Endothelial cell of umbilical vein (primary cell): ENCODE measurements at regions not wholly inside any gene's neighbourhood (a gene's known extent, or its start where the extent isn't known, plus 50 kb on each side); places are given as distances from the start of the nearest gene placed in this dataset.

ENCODE experiments used
- BruUV-seq: library from RNA; stranded (reverse); fragments of 400-500 nt; replicated peaks from 2 replicates; lab custom pipeline; 2021; lab: Mats Ljungman, UMichigan
- CTCF ChIA-PET: fragments of 300-600, 350-600 bp; sonication (Branson Sonifier 250); formaldehyde crosslinking; loops from one replicate; lab custom pipeline; 2021; ENCODE audit warnings: antibody characterized with exemption, inconsistent platforms; lab: Charles Lee
- POLR2A ChIA-PET: fragments of 300-600, 350-600 bp; sonication (Branson Sonifier 250); formaldehyde crosslinking; loops from one replicate; lab custom pipeline; 2021; ENCODE audit warnings: antibody characterized with exemption, inconsistent platforms; lab: Charles Lee
- DNase-seq: peaks from one replicate; pipeline ENCODE4 v3.0.0-alpha.2; 2011; ENCODE audit warnings: low read depth, low spot score
- FAIRE-seq: peaks from 2 replicates; lab custom pipeline; 2011; peaks lifted over from hg19 to GRCh38; lab: Jason Lieb, UNC
- H2AFZ ChIP-seq: 2 replicates; pipeline ENCODE4 v1.6.0; 2012; ENCODE audit warnings: low read depth, low read length, control low read depth, inconsistent platforms
- H3K27ac ChIP-seq: 2 replicates; pipeline ENCODE4 v1.5.1; 2011; ENCODE audit warnings: low read depth, mild to moderate bottlenecking, control low read depth, low read length, moderate library complexity; ENCODE audit not compliant: insufficient read depth
- H3K27me3 ChIP-seq, 2 experiments: 2 replicates each; pipeline versions ENCODE4 v1.6.0 to v1.6.1; 2011; ENCODE audit warnings: low read length in 2 of 2, mixed read lengths in 1 of 2; ENCODE audit not compliant: control insufficient read depth in 2 of 2, insufficient read depth in 2 of 2
- H3K36me3 ChIP-seq, 2 experiments: 2 replicates in 1 of 2; 3 replicates in 1 of 2; pipeline ENCODE4 v1.5.1; 2011; ENCODE audit warnings: low read length in 2 of 2, mild to moderate bottlenecking in 1 of 2, moderate library complexity in 1 of 2; ENCODE audit not compliant: control insufficient read depth in 2 of 2, insufficient read depth in 2 of 2; ENCODE audit errors: extremely low read depth in 1 of 2
- H3K4me1 ChIP-seq: 3 replicates; pipeline ENCODE4 v1.5.1; 2011; ENCODE audit warnings: mild to moderate bottlenecking, low read length; ENCODE audit not compliant: control insufficient read depth, insufficient read depth; ENCODE audit errors: extremely low read depth
- H3K4me2 ChIP-seq: 2 replicates; pipeline ENCODE4 v1.6.1; 2011; ENCODE audit warnings: low read length, control low read depth, mixed read lengths; ENCODE audit not compliant: insufficient read depth
- H3K4me3 ChIP-seq, 3 experiments: fragments of 200-600 bp in 1 of 3; sonication (generic), shearing (Covaris generic) in 1 of 3; replicated peaks in 1 of 3; 2 replicates each; pipeline ENCODE4 v1.5.1; 2011 to 2016; ENCODE audit warnings: control low read depth in 3 of 3, low read length in 3 of 3, mild to moderate bottlenecking in 2 of 3, inconsistent platforms in 1 of 3, low read depth in 1 of 3, moderate library complexity in 1 of 3; ENCODE audit not compliant: insufficient read depth in 1 of 3
- H3K79me2 ChIP-seq: 2 replicates; pipeline ENCODE4 v1.6.0; 2012; ENCODE audit warnings: low read length, inconsistent platforms; ENCODE audit not compliant: control insufficient read depth, insufficient read depth
- H3K9ac ChIP-seq: replicated peaks from 2 replicates; pipeline ENCODE3; 2011; ENCODE audit warnings: low read length, control low read depth; ENCODE audit not compliant: insufficient read depth; ENCODE audit errors: extremely low read depth
- H3K9me1 ChIP-seq: replicated peaks from 3 replicates; pipeline ENCODE4 v1.6.0; 2011; ENCODE audit warnings: mild to moderate bottlenecking, low read length; ENCODE audit not compliant: control insufficient read depth, insufficient read depth; ENCODE audit errors: extremely low read depth
- H3K9me3 ChIP-seq: replicated peaks from 2 replicates; pipeline ENCODE4 v1.5.1; 2012; ENCODE audit warnings: low read length, inconsistent platforms; ENCODE audit not compliant: control insufficient read depth, insufficient read depth
- H4K20me1 ChIP-seq: replicated peaks from 2 replicates; pipeline ENCODE3; 2011; ENCODE audit warnings: mild to moderate bottlenecking, low read length; ENCODE audit not compliant: control insufficient read depth, insufficient read depth; ENCODE audit errors: extremely low read depth
- EZH2 ChIP-seq: IDR thresholded peaks from 2 replicates; pipeline ENCODE4 v1.6.1; 2012; ENCODE audit warnings: borderline replicate concordance, low read depth, mild to moderate bottlenecking, moderate library complexity, low read length, inconsistent platforms; ENCODE audit not compliant: severe bottlenecking
- FOS ChIP-seq: IDR thresholded peaks from 2 replicates; pipeline ENCODE4 v1.6.1; 2011; ENCODE audit warnings: mild to moderate bottlenecking, low read length, moderate library complexity, borderline replicate concordance; ENCODE audit not compliant: insufficient read depth
- GATA2 ChIP-seq: IDR thresholded peaks from 2 replicates; pipeline ENCODE4 v1.7.0; 2011; ENCODE audit warnings: low read depth, mild to moderate bottlenecking, moderate library complexity, mixed read lengths, low read length; ENCODE audit not compliant: insufficient read length, insufficient read depth
- JUN ChIP-seq: IDR thresholded peaks from 2 replicates; pipeline ENCODE4 v1.6.1; 2011; ENCODE audit warnings: borderline replicate concordance, low read depth; ENCODE audit not compliant: insufficient read length, insufficient read depth
- MYC ChIP-seq: IDR thresholded peaks from one replicate; pipeline ENCODE4 v1.6.1; 2011; ENCODE audit warnings: mild to moderate bottlenecking, low read depth, low read length
- POLR2A ChIP-seq: IDR thresholded peaks from 2 replicates; pipeline ENCODE4 v1.6.1; 2012; ENCODE audit warnings: low read depth, mild to moderate bottlenecking, control low read depth, low read length
- POLR2AphosphoS5 ChIP-seq: IDR thresholded peaks from 2 replicates; pipeline ENCODE4 v1.6.1; 2012; ENCODE audit warnings: low read depth, mild to moderate bottlenecking, control low read depth, low read length, moderate library complexity; ENCODE audit not compliant: insufficient read depth
- dilution Hi-C: fragments of 300-500 bp; cut with MboI; formaldehyde crosslinking; loops from one replicate; pipeline ENCODE4 v1.15.0; 2019; ENCODE audit warnings: low sequenced_read_pairs; ENCODE audit not compliant: extremely low pct_ligation_motif_present
- intact Hi-C: fragments of 100-400 bp; cut with micrococcal nuclease; formaldehyde crosslinking; loops from one replicate; pipeline ENCODE4 v1.10.0; 2022
- TF ChIP-seq, protein P1 (sequence below), 2 donors: IDR thresholded peaks; 1 replicate in 1 of 2; 2 replicates in 1 of 2; pipeline ENCODE4 v1.5.1; 2011; ENCODE audit warnings: low read length in 2 of 2, mild to moderate bottlenecking in 2 of 2, moderate library complexity in 2 of 2, control low read depth in 1 of 2, inconsistent platforms in 1 of 2, low read depth in 1 of 2; ENCODE audit not compliant: insufficient read depth in 1 of 2; ENCODE audit errors: extremely low read depth in 1 of 2
- TF ChIP-seq, protein P2 (sequence below): IDR thresholded peaks from 2 replicates; pipeline ENCODE4 v1.6.1; 2011; ENCODE audit not compliant: insufficient read depth, insufficient read length

DNA sequence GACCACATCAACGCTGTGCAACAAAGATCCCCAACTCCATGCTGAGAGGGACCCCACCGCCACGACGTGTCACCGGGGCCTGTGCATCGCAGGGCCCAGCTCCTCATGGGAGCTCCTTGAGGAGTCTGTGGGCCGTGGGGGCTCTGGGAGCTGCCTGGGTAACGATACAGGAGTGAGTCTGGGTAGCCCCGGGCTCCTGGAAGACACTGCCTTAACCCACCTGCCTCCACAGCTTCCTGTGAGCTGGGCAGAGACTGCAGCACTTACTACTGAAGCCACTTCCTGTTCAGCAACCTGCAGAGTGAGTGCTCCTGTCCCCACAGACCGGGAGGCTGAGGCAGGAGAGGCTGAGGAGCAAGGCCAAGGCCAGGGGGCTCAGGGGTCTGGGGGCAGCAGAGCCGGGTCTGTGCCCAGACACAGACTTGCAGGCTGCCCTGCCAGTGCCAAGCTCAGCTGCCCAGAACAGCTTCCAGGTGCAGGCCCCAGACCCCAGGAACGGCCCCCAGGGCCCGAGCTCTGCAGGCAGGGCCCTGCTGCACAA is 226.7 kb downstream of the BRD1 start:
- POLR2A ChIA-PET: no interaction called here
- Histone ChIP-seq H3K9me3 (no peaks in the 10 kb centered on the region), H3K27ac (no peak overlapping the region), H3K4me3 (no peak overlapping the region), H3K9ac (no peak overlapping the region), H3K4me1 (no peaks in the 10 kb centered on the region), H3K36me3 (peaks cover 0 to under 1% of the 10 kb centered on the region in 2 experiments), H2AFZ (no peak overlapping the region), H3K9me1 (no peaks in the 10 kb centered on the region), H4K20me1 (no peaks in the 10 kb centered on the region), H3K79me2 (no peaks in the 10 kb centered on the region), H3K27me3 (no peaks in the 10 kb centered on the region), H3K4me2 (no peak overlapping the region)
- dilution Hi-C loops: no loop called here
- DNase-seq (no peak), FAIRE-seq (no peak)
- no TSS peak for BruUV-seq
- TF ChIP-seq, protein P1, sequence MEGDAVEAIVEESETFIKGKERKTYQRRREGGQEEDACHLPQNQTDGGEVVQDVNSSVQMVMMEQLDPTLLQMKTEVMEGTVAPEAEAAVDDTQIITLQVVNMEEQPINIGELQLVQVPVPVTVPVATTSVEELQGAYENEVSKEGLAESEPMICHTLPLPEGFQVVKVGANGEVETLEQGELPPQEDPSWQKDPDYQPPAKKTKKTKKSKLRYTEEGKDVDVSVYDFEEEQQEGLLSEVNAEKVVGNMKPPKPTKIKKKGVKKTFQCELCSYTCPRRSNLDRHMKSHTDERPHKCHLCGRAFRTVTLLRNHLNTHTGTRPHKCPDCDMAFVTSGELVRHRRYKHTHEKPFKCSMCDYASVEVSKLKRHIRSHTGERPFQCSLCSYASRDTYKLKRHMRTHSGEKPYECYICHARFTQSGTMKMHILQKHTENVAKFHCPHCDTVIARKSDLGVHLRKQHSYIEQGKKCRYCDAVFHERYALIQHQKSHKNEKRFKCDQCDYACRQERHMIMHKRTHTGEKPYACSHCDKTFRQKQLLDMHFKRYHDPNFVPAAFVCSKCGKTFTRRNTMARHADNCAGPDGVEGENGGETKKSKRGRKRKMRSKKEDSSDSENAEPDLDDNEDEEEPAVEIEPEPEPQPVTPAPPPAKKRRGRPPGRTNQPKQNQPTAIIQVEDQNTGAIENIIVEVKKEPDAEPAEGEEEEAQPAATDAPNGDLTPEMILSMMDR (IDR thresholded peaks at IDR 0.05; ENCODE audit: extremely low read depth in 1 of 2, insufficient read depth in 1 of 2, low read depth in 1 of 2, low read length in 2 of 2): no peak
- TF ChIP-seq POLR2A (no peak), JUN (no peak), FOS (no peak), GATA2 (no peak)
- TF ChIP-seq, protein P2, sequence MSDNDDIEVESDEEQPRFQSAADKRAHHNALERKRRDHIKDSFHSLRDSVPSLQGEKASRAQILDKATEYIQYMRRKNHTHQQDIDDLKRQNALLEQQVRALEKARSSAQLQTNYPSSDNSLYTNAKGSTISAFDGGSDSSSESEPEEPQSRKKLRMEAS: no peak
- CTCF ChIA-PET: no interaction called here
- intact Hi-C loops: no loop called here

DNA sequence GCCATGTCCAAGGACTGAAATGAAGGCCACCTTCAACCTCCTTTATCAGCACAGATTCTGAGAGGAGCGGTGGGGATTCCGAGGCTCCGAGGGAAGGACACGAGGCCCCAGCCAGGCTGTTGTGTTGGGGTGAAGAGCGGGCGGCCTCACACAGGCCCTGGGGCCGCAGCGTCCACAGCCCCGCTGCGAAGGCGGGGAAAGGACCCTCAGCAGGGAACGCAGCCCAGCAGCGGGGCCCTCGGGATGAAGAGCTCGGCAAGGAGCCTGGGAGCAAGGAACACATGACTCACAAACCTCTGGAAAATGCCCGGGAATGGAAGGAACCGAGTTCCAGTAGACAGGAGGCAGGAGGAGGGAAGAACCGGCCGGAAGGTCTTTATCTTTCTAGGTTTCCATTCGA is 227.2 kb downstream of the BRD1 start:
- H4K20me1 ChIP-seq: no peaks in the 10 kb centered on the region
- H3K4me1 ChIP-seq: no peaks in the 10 kb centered on the region
- TF ChIP-seq, protein P1 (IDR thresholded peaks at IDR 0.05; ENCODE audit: extremely low read depth in 1 of 2, insufficient read depth in 1 of 2, low read depth in 1 of 2, low read length in 2 of 2): no peak
- no peak for TF ChIP-seq EZH2
- no peak for TF ChIP-seq GATA2
- TF ChIP-seq POLR2AphosphoS5: no peak
- TF ChIP-seq FOS: no peak
- TF ChIP-seq JUN: no peak
- no peak for TF ChIP-seq MYC
- no peak for TF ChIP-seq POLR2A
- TF ChIP-seq, protein P2: no peak
- H3K4me2 ChIP-seq: no peak overlapping the region
- H3K9me3 ChIP-seq: no peaks in the 10 kb centered on the region
- H2AFZ ChIP-seq: no peak overlapping the region
- H3K9me1 ChIP-seq: no peaks in the 10 kb centered on the region
- H3K27ac ChIP-seq: no peak overlapping the region
- ChIA-PET POLR2A (no interaction called here), CTCF (no interaction called here)
- intact Hi-C loops: no loop called here
- H3K36me3 ChIP-seq: peaks cover 0 to 3% of the 10 kb centered on the region in 2 experiments
- FAIRE-seq (no peak), DNase-seq (no peak)
- H3K9ac ChIP-seq: no peak overlapping the region
- no peaks in the 10 kb centered on the region for H3K27me3 ChIP-seq
- dilution Hi-C loops: no loop called here
- no peaks in the 10 kb centered on the region for H3K79me2 ChIP-seq
- H3K4me3 ChIP-seq: no peak overlapping the region
- no TSS peak for BruUV-seq
